CD4-positive, alpha-beta memory T cell (primary cell): ENCODE measurements at regions not wholly inside any gene's neighbourhood (a gene's known extent, or its start where the extent isn't known, plus 50 kb on each side); places are given as distances from the start of the nearest gene placed in this dataset.

Experiments
- CTCF ChIA-PET: fragments of 350-600 bp; sonication (Branson Sonifier 250); formaldehyde crosslinking; loops from one replicate; lab custom pipeline; 2021; ENCODE audit warnings: inconsistent platforms; ENCODE audit not compliant: partially characterized antibody; lab: Charles Lee
- POLR2A ChIA-PET: fragments of 350-600 bp; sonication (Branson Sonifier 250); formaldehyde crosslinking; loops from one replicate; lab custom pipeline; 2021; ENCODE audit not compliant: partially characterized antibody; lab: Charles Lee
- DNase-seq, 5 donors: peaks; one replicate each; pipeline versions ENCODE4 v3.0.0 to v3.0.0-alpha.2; 2020 to 2022; ENCODE audit warnings: mixed read lengths in 1 of 5
- H3K27ac ChIP-seq: one replicate; pipeline ENCODE4 v1.7.0; 2013; ENCODE audit warnings: low read depth, low read length
- H3K27me3 ChIP-seq: 2 replicates; pipeline ENCODE4 v1.7.0; 2013; ENCODE audit warnings: mild to moderate bottlenecking, low read length, moderate library complexity; ENCODE audit not compliant: insufficient read depth
- H3K36me3 ChIP-seq: 2 replicates; pipeline ENCODE4 v1.7.0; 2013; ENCODE audit warnings: mild to moderate bottlenecking, low read length, moderate library complexity; ENCODE audit not compliant: insufficient read depth
- H3K4me1 ChIP-seq: 2 replicates; pipeline ENCODE4 v1.7.0; 2013; ENCODE audit warnings: mild to moderate bottlenecking, low read length, moderate library complexity; ENCODE audit not compliant: insufficient read depth
- H3K4me3 ChIP-seq, 2 donors: one replicate each; pipeline ENCODE4 v1.7.0; 2013; ENCODE audit warnings: low read length in 2 of 2, mild to moderate bottlenecking in 1 of 2
- H3K9me3 ChIP-seq, 2 donors: one replicate each; pipeline ENCODE4 v1.7.0; 2013; ENCODE audit warnings: low read length in 2 of 2, control low read depth in 1 of 2; ENCODE audit not compliant: control insufficient read depth in 1 of 2
- H3K27ac Mint-ChIP-seq, 7 donors: one replicate each; pipeline ENCODE4 v1.8.0; 2020 to 2021; ENCODE audit warnings: mixed read lengths in 7 of 7, mild to moderate bottlenecking in 6 of 7, inconsistent platforms in 3 of 7, moderate library complexity in 3 of 7
- H3K27me3 Mint-ChIP-seq, 2 donors: one replicate each; pipeline ENCODE4 v1.8.0; 2020 to 2021; ENCODE audit warnings: mixed read lengths in 2 of 2
- H3K36me3 Mint-ChIP-seq, 2 donors: one replicate each; pipeline ENCODE4 v1.8.0; 2020 to 2021; ENCODE audit warnings: mixed read lengths in 2 of 2, inconsistent platforms in 1 of 2, mild to moderate bottlenecking in 1 of 2
- H3K4me1 Mint-ChIP-seq, 4 donors: one replicate each; pipeline ENCODE4 v1.8.0; 2020 to 2021; ENCODE audit warnings: mixed read lengths in 4 of 4, mild to moderate bottlenecking in 1 of 4
- H3K4me3 Mint-ChIP-seq, 8 donors: one replicate each; pipeline ENCODE4 v1.8.0; 2020 to 2021; ENCODE audit warnings: mixed read lengths in 8 of 8, mild to moderate bottlenecking in 7 of 8, moderate library complexity in 6 of 8, inconsistent platforms in 3 of 8
- H3K9me3 Mint-ChIP-seq, 8 donors: one replicate each; pipeline ENCODE4 v1.8.0; 2020 to 2021; ENCODE audit warnings: mixed read lengths in 8 of 8, mild to moderate bottlenecking in 5 of 8, inconsistent platforms in 3 of 8, moderate library complexity in 1 of 8
- intact Hi-C: fragments of 100-400 bp; cut with micrococcal nuclease; formaldehyde crosslinking; loops from one replicate; pipeline ENCODE4 v1.15.1; 2023

DNA sequence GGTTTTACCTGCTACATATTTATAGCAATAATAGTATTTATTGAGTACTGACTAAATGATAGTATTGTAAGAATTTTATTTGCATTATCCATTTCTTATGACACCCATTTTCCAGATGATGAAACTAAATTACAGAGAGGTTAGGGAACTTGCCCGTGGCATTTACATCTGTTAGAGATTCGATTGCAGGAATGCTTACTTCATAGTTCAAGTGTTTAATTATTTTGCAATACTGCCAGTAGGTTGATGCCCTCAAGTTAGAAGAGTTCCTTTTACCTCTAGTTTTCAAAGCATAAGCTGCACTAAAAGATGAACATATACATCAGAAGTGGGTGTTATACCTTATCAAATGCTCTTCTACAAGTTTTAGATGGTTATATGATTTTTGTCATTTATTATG is 362.8 kb upstream of the RGMA start:
- ChIA-PET POLR2A (no interaction called here), CTCF (no interaction called here)
- H3K4me3 Mint-ChIP-seq = no peak overlapping the region
- no peaks in the 10 kb centered on the region for H3K4me1 Mint-ChIP-seq
- Histone ChIP-seq H3K9me3 (no peaks in the 10 kb centered on the region), H3K4me1 (no peaks in the 10 kb centered on the region), H3K4me3 (no peak overlapping the region), H3K36me3 (no peaks in the 10 kb centered on the region), H3K27ac (no peak overlapping the region), H3K27me3 (no peaks in the 10 kb centered on the region)
- H3K27ac Mint-ChIP-seq = no peak overlapping the region
- peaks cover 3 to 4% of the 10 kb centered on the region in 2 donors for H3K27me3 Mint-ChIP-seq
- intact Hi-C loops = no loop called here
- no peaks in the 10 kb centered on the region for H3K36me3 Mint-ChIP-seq
- peaks cover 0 to 2% (median 0%) of the 10 kb centered on the region in 8 donors for H3K9me3 Mint-ChIP-seq
- no peak for DNase-seq

DNA sequence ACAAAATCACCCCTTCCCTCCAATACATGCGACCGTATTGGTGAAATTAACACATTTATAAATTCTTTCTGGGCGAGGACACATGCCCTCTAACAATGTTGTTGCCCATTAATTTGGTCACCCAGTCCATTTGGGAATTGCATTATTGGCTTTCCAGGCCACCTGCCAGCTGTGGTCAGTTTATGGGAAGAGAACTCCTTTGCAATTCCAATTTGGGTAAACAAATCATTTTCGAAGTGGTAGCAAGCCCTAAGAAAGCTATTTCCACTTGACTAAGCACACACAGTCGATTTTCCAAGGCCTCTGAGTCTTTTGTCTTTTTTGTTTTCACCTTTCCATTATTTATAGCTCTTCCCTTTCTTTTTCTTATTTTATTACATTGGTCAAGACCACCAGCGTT is 362.3 kb upstream of the RGMA start:
- H3K4me1 ChIP-seq = no peaks in the 10 kb centered on the region
- no peak overlapping the region for H3K27ac Mint-ChIP-seq
- peaks cover 1 to 4% of the 10 kb centered on the region in 2 donors for H3K27me3 Mint-ChIP-seq
- peaks cover 0 to 2% (median 0%) of the 10 kb centered on the region in 8 donors for H3K9me3 Mint-ChIP-seq
- H3K9me3 ChIP-seq = no peaks in the 10 kb centered on the region
- DNase-seq = no peak
- H3K36me3 ChIP-seq = no peaks in the 10 kb centered on the region
- no peak overlapping the region for H3K4me3 ChIP-seq
- no peak overlapping the region for H3K27ac ChIP-seq
- no peaks in the 10 kb centered on the region for H3K27me3 ChIP-seq
- CTCF ChIA-PET = no interaction called here
- H3K4me1 Mint-ChIP-seq = no peaks in the 10 kb centered on the region
- H3K4me3 Mint-ChIP-seq = no peak overlapping the region
- H3K36me3 Mint-ChIP-seq = no peaks in the 10 kb centered on the region
- intact Hi-C loops = no loop called here
- POLR2A ChIA-PET = no interaction called here

DNA sequence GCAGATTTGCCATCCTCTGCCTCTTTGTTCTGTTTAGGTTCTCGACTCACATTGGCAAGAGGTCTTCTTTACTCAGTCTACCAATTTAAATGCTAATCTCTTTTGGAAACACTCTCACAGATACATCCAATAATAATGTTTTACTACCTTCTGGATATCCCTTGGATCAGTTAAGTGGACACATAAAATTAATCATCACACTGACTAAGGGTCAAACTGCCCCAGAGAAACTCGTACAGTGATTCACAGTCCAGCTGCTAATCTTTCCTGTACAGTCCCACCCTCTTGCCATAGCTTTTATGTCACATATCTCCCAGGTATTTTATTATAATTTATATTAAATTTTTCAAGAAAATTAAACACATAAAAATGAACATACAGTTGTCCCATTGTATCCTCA is 360.8 kb upstream of the RGMA start:
- Histone ChIP-seq H3K36me3 (no peaks in the 10 kb centered on the region), H3K27me3 (no peaks in the 10 kb centered on the region), H3K4me3 (no peak overlapping the region), H3K9me3 (no peaks in the 10 kb centered on the region), H3K4me1 (no peaks in the 10 kb centered on the region), H3K27ac (no peak overlapping the region)
- H3K27me3 Mint-ChIP-seq = peaks cover 0 to 4% of the 10 kb centered on the region in 2 donors
- H3K27ac Mint-ChIP-seq = no peak overlapping the region
- no peak overlapping the region for H3K4me3 Mint-ChIP-seq
- intact Hi-C loops = no loop called here
- H3K36me3 Mint-ChIP-seq = no peaks in the 10 kb centered on the region
- peaks cover 0 to 2% (median 0%) of the 10 kb centered on the region in 8 donors for H3K9me3 Mint-ChIP-seq
- no peak for DNase-seq
- H3K4me1 Mint-ChIP-seq = no peaks in the 10 kb centered on the region
- ChIA-PET POLR2A (no interaction called here), CTCF (no interaction called here)

DNA sequence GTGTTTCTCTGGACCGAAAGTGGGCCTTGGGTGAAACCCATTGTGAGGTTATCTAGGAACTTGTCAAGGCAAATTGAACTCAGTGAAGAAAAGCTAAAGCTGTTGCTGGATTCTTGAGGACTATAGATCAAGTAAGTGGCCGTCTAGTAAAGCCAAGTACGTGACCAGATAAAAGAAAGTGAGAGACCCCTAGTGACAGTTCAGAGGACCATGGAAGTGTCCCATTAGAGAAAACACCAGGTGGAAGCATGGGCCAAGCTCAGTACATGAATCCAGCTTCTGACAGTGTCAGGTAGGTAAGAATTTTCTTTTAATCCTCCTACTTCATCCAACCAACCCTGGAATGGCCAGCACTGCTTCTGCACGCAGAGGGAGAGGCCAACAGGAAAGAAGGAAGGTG is 349.3 kb upstream of the RGMA start:
- intact Hi-C loops = no loop called here
- CTCF ChIA-PET = no interaction called here

DNA sequence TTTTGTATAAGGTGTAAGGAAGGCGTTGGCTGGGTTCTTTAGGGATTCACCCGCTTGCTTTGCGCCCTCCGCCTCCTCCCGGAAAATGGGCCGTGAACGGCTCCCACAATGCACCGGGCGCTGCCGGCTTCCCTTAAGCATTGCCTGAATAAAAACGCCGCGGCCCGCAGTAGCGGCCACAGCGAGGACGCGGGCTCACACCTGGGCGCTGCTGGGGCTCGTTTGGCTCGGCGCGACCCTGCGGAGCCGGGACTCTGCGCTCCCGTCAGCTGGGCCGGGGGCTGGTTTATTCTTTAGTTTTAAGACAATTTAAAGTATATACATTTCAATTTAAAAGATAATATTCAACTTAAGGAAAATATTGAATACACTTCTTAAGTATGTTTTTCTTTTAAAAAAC is 343.5 kb upstream of the RGMA start:
- intact Hi-C loops = no loop called here
- Histone ChIP-seq H3K27ac (no peak overlapping the region), H3K4me1 (no peaks in the 10 kb centered on the region), H3K27me3 (no peaks in the 10 kb centered on the region), H3K4me3 (no peak overlapping the region), H3K36me3 (no peaks in the 10 kb centered on the region), H3K9me3 (no peaks in the 10 kb centered on the region)
- ChIA-PET CTCF (no interaction called here), POLR2A (no interaction called here)
- no peak for DNase-seq
- H3K36me3 Mint-ChIP-seq = no peaks in the 10 kb centered on the region
- peaks cover 0 to 4% (median 3%) of the 10 kb centered on the region in 8 donors for H3K9me3 Mint-ChIP-seq
- H3K4me1 Mint-ChIP-seq = no peaks in the 10 kb centered on the region
- peaks cover 3 to 10% of the 10 kb centered on the region in 2 donors for H3K27me3 Mint-ChIP-seq
- H3K27ac Mint-ChIP-seq = no peak overlapping the region
- H3K4me3 Mint-ChIP-seq = no peak overlapping the region

More for the DNA sequence above, 349.3 kb upstream of the RGMA start:
- no peak overlapping the region for H3K27ac ChIP-seq
- Mint-ChIP-seq H3K9me3 (peaks cover 0 to 8% (median 2%) of the 10 kb centered on the region in 8 donors), H3K4me3 (no peak overlapping the region), H3K4me1 (no peaks in the 10 kb centered on the region), H3K36me3 (no peaks in the 10 kb centered on the region), H3K27ac (no peak overlapping the region), H3K27me3 (peaks cover 18 to 40% of the 10 kb centered on the region in 2 donors)
- POLR2A ChIA-PET = no interaction called here
- no peaks in the 10 kb centered on the region for H3K36me3 ChIP-seq
- no peak overlapping the region for H3K4me3 ChIP-seq
- no peaks in the 10 kb centered on the region for H3K9me3 ChIP-seq
- DNase-seq = no peak
- no peaks in the 10 kb centered on the region for H3K4me1 ChIP-seq
- peaks cover 4% of the 10 kb centered on the region for H3K27me3 ChIP-seq

DNA sequence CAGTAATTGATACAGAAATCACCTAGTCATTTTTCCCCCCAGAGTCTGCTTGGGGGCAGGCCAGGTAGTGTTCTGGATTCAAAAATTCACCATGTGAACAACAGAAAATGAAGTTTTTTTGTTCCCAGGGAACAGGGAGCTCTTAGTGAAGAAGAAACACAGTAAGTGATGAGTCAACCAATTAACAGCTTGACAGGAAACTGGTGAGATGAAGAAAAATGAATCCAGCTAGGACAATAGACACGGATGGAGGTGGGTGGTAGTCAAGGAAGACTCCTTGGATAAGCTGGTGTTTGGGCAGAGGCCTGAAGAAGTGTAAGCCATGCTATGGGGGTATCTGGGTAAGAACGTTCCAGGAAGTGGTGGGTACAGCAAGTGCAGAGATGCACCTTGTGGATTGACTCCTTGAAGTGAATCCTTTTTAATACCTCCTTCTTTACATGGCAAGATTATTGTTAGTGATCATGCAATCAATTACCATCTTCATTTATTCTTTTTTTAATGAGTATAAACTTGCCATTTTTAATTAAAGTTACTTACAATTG is 339.9 kb upstream of the RGMA start:
- H3K36me3 ChIP-seq = no peaks in the 10 kb centered on the region
- Mint-ChIP-seq H3K4me3 (no peak overlapping the region), H3K27ac (no peak overlapping the region), H3K36me3 (no peaks in the 10 kb centered on the region), H3K27me3 (no peaks in the 10 kb centered on the region), H3K4me1 (no peaks in the 10 kb centered on the region), H3K9me3 (peaks cover 0 to 4% (median 0%) of the 10 kb centered on the region in 8 donors)
- ChIA-PET CTCF (no interaction called here), POLR2A (no interaction called here)
- no peak overlapping the region for H3K4me3 ChIP-seq
- DNase-seq = no peak
- no peaks in the 10 kb centered on the region for H3K9me3 ChIP-seq
- no peak overlapping the region for H3K27ac ChIP-seq
- intact Hi-C loops = no loop called here
- H3K27me3 ChIP-seq = no peaks in the 10 kb centered on the region
- H3K4me1 ChIP-seq = no peaks in the 10 kb centered on the region

DNA sequence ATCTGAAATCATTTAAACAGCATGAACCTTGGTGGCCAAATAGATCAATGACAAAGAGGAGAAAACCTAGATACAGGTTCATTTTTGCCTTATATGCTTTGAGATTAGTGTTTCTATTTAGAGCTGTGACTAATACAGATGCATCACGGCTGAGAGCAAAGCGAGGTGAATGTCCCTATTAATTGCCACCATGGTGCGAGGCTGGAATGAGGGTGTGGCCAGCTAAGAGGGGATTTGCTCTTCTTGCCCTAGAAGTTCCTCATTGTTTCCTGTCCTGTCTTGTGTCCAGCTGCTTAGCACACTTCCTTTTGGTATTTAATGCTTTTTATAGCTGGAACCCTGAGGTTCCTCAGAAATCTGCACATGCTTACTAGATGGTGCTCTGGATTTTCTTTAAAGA is 339.1 kb upstream of the RGMA start:
- Histone ChIP-seq H3K27me3 (no peaks in the 10 kb centered on the region), H3K36me3 (no peaks in the 10 kb centered on the region), H3K9me3 (no peaks in the 10 kb centered on the region), H3K27ac (no peak overlapping the region), H3K4me1 (no peaks in the 10 kb centered on the region), H3K4me3 (no peak overlapping the region)
- no peak overlapping the region for H3K4me3 Mint-ChIP-seq
- no peak overlapping the region for H3K27ac Mint-ChIP-seq
- no peaks in the 10 kb centered on the region for H3K27me3 Mint-ChIP-seq
- ChIA-PET POLR2A (no interaction called here), CTCF (no interaction called here)
- H3K36me3 Mint-ChIP-seq = no peaks in the 10 kb centered on the region
- DNase-seq = no peak
- intact Hi-C loops = no loop called here
- no peaks in the 10 kb centered on the region for H3K4me1 Mint-ChIP-seq
- peaks cover 0 to 3% (median 0%) of the 10 kb centered on the region in 8 donors for H3K9me3 Mint-ChIP-seq

DNA sequence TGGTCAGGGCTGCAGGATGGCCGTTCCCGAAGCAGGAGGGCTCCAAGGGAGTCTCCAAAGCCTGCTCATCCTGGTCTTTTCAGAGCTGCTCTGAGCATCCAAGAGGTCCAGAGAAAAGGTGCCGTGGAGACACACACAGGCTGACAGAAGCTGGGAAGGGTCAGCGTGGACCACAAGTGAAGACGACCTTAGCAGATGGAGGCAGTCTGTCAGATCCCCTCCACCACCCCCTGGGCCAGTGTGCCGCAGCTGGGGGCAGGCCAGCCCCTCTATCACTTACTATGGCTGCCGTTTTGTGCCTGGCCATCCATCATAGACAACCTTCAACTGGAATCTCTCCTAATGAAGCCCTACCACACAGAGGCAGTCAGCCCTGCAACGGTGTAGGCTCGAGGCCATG is 335.1 kb upstream of the RGMA start:
- no peaks in the 10 kb centered on the region for H3K4me1 Mint-ChIP-seq
- intact Hi-C loops = no loop called here
- POLR2A ChIA-PET = no interaction called here
- H3K4me3 ChIP-seq = no peak overlapping the region
- H3K27me3 ChIP-seq = no peaks in the 10 kb centered on the region
- DNase-seq = no peak
- H3K9me3 Mint-ChIP-seq = peaks cover 0 to 1% (median 0%) of the 10 kb centered on the region in 8 donors
- H3K36me3 ChIP-seq = no peaks in the 10 kb centered on the region
- no peak overlapping the region for H3K27ac Mint-ChIP-seq
- peaks cover 0 to 1% of the 10 kb centered on the region in 2 donors for H3K27me3 Mint-ChIP-seq
- CTCF ChIA-PET = no interaction called here
- H3K4me1 ChIP-seq = no peaks in the 10 kb centered on the region
- no peaks in the 10 kb centered on the region for H3K9me3 ChIP-seq
- no peaks in the 10 kb centered on the region for H3K36me3 Mint-ChIP-seq
- no peak overlapping the region for H3K4me3 Mint-ChIP-seq
- no peak overlapping the region for H3K27ac ChIP-seq
